OCI-LY3 (cell line): ENCODE measurements at regions not wholly inside any gene's neighbourhood (a gene's known extent, or its start where the extent isn't known, plus 50 kb on each side); places are given as distances from the start of the nearest gene placed in this dataset.

Experiments
- CTCF ChIP-seq: fragments of 200-600, 300-600 bp; sonication (generic); IDR thresholded peaks from 2 replicates; pipeline ENCODE4 v1.5.1; 2014; ENCODE audit warnings: antibody characterized with exemption, low read length, low read depth
- EZH2phosphoT487 ChIP-seq: fragments of 200-600 bp; shearing (Covaris generic); IDR thresholded peaks from 2 replicates; pipeline ENCODE4 v1.6.1; 2018; ENCODE audit warnings: antibody characterized with exemption, mixed run types, low read depth

- TF ChIP-seq CTCF (no peak), EZH2phosphoT487 (no peak)
Observed at GRCh38 chr14:86237733-86238132, 707.8 kb downstream of the FLRT2 start.
